ENCODE measurements at regions not wholly inside any gene's neighbourhood (a gene's known extent, or its start where the extent isn't known, plus 50 kb on each side); places are given as distances from the start of the nearest gene placed in this dataset.

DNA sequence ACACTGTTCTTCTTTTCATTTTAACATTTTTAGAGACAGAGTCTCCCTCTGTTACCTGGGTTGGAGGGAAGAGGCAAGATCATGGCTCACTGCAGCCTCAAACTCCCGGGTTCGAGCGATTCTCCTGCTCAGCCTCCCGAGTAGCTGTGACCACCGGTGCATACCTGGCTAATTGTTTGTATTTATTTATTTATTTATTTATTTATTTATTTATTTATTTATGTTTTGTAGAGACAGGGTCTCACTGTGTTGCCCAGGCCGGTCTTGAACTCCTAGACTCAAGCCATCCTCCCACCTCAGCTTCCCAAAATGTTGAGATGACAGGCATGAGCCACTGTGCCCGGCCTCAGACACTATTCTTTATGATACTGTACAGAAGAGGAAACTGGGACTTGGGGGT lies 1176.6 kb upstream of the AUTS2 start:
- no peak overlapping the region for H3K9ac ChIP-seq (ENCODE audit: low read length in 3 of 3)
- H3K27me3 ChIP-seq (ENCODE audit: control insufficient read depth, insufficient read depth, low read length) = no peaks in the 10 kb centered on the region
- no peak overlapping the region for H3K27ac ChIP-seq (ENCODE audit: low read depth in 2 of 2, low read length in 2 of 2)
- peaks cover 0 to 4% (median 0%) of the 10 kb centered on the region in 3 donors for H3K9me3 ChIP-seq (ENCODE audit: control insufficient read depth in 2 of 3, insufficient read depth in 1 of 3, low read length in 3 of 3)
- peaks cover 0 to 15% (median 3%) of the 10 kb centered on the region in 3 donors for H3K4me1 ChIP-seq (ENCODE audit: control insufficient read depth in 2 of 3, insufficient read depth in 2 of 3, low read depth in 1 of 3, low read length in 3 of 3)
- no peak overlapping the region for H3K4me3 ChIP-seq (ENCODE audit: low read length in 3 of 3)
- TF ChIP-seq, protein P1, sequence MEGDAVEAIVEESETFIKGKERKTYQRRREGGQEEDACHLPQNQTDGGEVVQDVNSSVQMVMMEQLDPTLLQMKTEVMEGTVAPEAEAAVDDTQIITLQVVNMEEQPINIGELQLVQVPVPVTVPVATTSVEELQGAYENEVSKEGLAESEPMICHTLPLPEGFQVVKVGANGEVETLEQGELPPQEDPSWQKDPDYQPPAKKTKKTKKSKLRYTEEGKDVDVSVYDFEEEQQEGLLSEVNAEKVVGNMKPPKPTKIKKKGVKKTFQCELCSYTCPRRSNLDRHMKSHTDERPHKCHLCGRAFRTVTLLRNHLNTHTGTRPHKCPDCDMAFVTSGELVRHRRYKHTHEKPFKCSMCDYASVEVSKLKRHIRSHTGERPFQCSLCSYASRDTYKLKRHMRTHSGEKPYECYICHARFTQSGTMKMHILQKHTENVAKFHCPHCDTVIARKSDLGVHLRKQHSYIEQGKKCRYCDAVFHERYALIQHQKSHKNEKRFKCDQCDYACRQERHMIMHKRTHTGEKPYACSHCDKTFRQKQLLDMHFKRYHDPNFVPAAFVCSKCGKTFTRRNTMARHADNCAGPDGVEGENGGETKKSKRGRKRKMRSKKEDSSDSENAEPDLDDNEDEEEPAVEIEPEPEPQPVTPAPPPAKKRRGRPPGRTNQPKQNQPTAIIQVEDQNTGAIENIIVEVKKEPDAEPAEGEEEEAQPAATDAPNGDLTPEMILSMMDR (IDR thresholded peaks at IDR 0.05; ENCODE audit: borderline replicate concordance, extremely low read depth, insufficient read depth) = no peak
- H3K36me3 ChIP-seq (ENCODE audit: control insufficient read depth in 2 of 3, insufficient read depth in 3 of 3, low read length in 3 of 3) = no peaks in the 10 kb centered on the region
- FAIRE-seq (no peak), DNase-seq (no peak)
- intact Hi-C loops (cut with DNase I) = no loop called here

DNA sequence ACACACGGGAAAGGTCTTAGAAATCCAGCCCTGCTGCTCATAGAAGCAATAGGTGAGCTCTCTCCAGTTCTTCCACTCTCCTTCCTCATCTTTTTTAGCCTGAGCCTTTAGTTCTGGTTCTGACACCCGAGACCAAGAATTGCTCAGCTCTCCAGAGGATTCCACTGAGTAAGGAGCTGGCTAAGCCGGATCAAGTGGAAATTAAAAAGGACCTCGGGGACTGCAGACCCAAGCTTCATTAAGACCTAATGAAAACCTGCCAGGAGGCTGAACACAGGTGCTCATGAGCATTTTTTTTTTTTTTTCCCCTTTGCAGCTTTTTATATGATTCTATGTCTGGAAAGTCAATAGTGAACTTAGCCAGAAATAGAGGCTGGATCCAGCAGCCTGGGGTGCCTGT lies 1176.0 kb upstream of the AUTS2 start:
- Histone ChIP-seq H3K9me3 (ENCODE audit: control insufficient read depth in 2 of 3, insufficient read depth in 1 of 3, low read length in 3 of 3) (peaks cover 0 to 4% (median 0%) of the 10 kb centered on the region in 3 donors), H3K9ac (ENCODE audit: low read length in 3 of 3) (no peak overlapping the region), H3K4me3 (ENCODE audit: low read length in 3 of 3) (no peak overlapping the region), H3K27me3 (ENCODE audit: control insufficient read depth, insufficient read depth, low read length) (no peaks in the 10 kb centered on the region), H3K27ac (ENCODE audit: low read depth in 2 of 2, low read length in 2 of 2) (no peak overlapping the region), H3K36me3 (ENCODE audit: control insufficient read depth in 2 of 3, insufficient read depth in 3 of 3, low read length in 3 of 3) (no peaks in the 10 kb centered on the region), H3K4me1 (ENCODE audit: control insufficient read depth in 2 of 3, insufficient read depth in 2 of 3, low read depth in 1 of 3, low read length in 3 of 3) (peaks cover 0 to 15% (median 3%) of the 10 kb centered on the region in 3 donors)
- TF ChIP-seq, protein P1 (IDR thresholded peaks at IDR 0.05; ENCODE audit: borderline replicate concordance, extremely low read depth, insufficient read depth) = no peak
- intact Hi-C loops (cut with DNase I) = no loop called here
- FAIRE-seq (no peak), DNase-seq (no peak)

DNA sequence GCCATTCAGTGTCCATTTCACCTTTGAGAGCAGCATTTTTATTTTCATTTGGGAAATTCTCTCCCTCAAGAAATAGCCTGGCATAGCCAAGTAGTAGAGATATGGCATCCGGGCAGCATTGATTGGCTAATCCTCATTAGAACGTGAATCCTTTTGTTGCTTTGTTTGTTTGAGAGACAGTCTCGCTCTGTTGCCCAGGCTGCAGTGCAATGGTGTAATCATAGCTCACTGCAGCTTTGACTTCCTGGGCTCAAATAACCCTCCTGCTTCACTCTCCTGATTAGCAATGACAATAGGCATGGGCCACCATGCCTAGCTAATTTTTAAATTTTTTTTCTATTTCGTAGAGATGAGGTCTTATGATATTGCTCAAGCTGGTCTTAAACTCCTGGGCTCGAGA lies 1174.9 kb upstream of the AUTS2 start:
- H3K4me1 ChIP-seq (ENCODE audit: control insufficient read depth in 2 of 3, insufficient read depth in 2 of 3, low read depth in 1 of 3, low read length in 3 of 3) = peaks cover 0 to 15% (median 3%) of the 10 kb centered on the region in 3 donors
- no peak overlapping the region for H3K9ac ChIP-seq (ENCODE audit: low read length in 3 of 3)
- H3K27me3 ChIP-seq (ENCODE audit: control insufficient read depth, insufficient read depth, low read length) = no peaks in the 10 kb centered on the region
- DNase-seq (peak in 2 of 5 donors; percentile 37 to 54), FAIRE-seq (no peak)
- H3K4me3 ChIP-seq (ENCODE audit: low read length in 3 of 3) = no peak overlapping the region
- intact Hi-C loops (cut with DNase I) = no loop called here
- no peak overlapping the region for H3K27ac ChIP-seq (ENCODE audit: low read depth in 2 of 2, low read length in 2 of 2)
- TF ChIP-seq, protein P1 (IDR thresholded peaks at IDR 0.05; ENCODE audit: borderline replicate concordance, extremely low read depth, insufficient read depth) = no peak
- no peaks in the 10 kb centered on the region for H3K36me3 ChIP-seq (ENCODE audit: control insufficient read depth in 2 of 3, insufficient read depth in 3 of 3, low read length in 3 of 3)
- peaks cover 0 to 4% (median 0%) of the 10 kb centered on the region in 3 donors for H3K9me3 ChIP-seq (ENCODE audit: control insufficient read depth in 2 of 3, insufficient read depth in 1 of 3, low read length in 3 of 3)

Measured in kidney (tissue), 13 donors.